ENCODE measurements at regions not wholly inside any gene's neighbourhood (a gene's known extent, or its start where the extent isn't known, plus 50 kb on each side); places are given as distances from the start of the nearest gene placed in this dataset.

GRCh38 chr3:43872901-43873300, 182.2 kb downstream of the ABHD5 start:
- TF ChIP-seq CTCF (IDR thresholded peaks at IDR 0.05; ENCODE audit: extremely low read depth, insufficient read depth, missing control alignments) = no peak
- no peak for DNase-seq (ENCODE audit: low spot score)
- in situ Hi-C loops (cut with MboI; ENCODE audit: low pct_unique_long_range_greater_than_20kb, low sequenced_read_pairs, unreplicated experiment) = no loop called here

- DNase-seq (ENCODE audit: low spot score) = no peak
- no peak for TF ChIP-seq CTCF (IDR thresholded peaks at IDR 0.05; ENCODE audit: extremely low read depth, insufficient read depth, missing control alignments)
- in situ Hi-C loops (cut with MboI; ENCODE audit: low pct_unique_long_range_greater_than_20kb, low sequenced_read_pairs, unreplicated experiment) = no loop called here
These were observed 183.0 kb downstream of the ABHD5 start for GRCh38 chr3:43873723-43874122.

- DNase-seq (ENCODE audit: low spot score) = no peak
- TF ChIP-seq CTCF (IDR thresholded peaks at IDR 0.05; ENCODE audit: extremely low read depth, insufficient read depth, missing control alignments) = no peak
- in situ Hi-C loops (cut with MboI; ENCODE audit: low pct_unique_long_range_greater_than_20kb, low sequenced_read_pairs, unreplicated experiment) = no loop called here
These were observed 183.6 kb downstream of the ABHD5 start for GRCh38 chr3:43874290-43874689.

- no peak for TF ChIP-seq CTCF (IDR thresholded peaks at IDR 0.05; ENCODE audit: extremely low read depth, insufficient read depth, missing control alignments)
- DNase-seq (ENCODE audit: low spot score) = no peak
- in situ Hi-C loops (cut with MboI; ENCODE audit: low pct_unique_long_range_greater_than_20kb, low sequenced_read_pairs, unreplicated experiment) = no loop called here
These were observed 184.0 kb downstream of the ABHD5 start for GRCh38 chr3:43874731-43875130.

GRCh38 chr3:43876648-43877047, 185.9 kb downstream of the ABHD5 start:
- in situ Hi-C loops (cut with MboI; ENCODE audit: low pct_unique_long_range_greater_than_20kb, low sequenced_read_pairs, unreplicated experiment) = no loop called here
- no peak for TF ChIP-seq CTCF (IDR thresholded peaks at IDR 0.05; ENCODE audit: extremely low read depth, insufficient read depth, missing control alignments)
- DNase-seq (ENCODE audit: low spot score) = no peak

- peak; percentile 64 for TF ChIP-seq CTCF (IDR thresholded peaks at IDR 0.05; ENCODE audit: extremely low read depth, insufficient read depth, missing control alignments)
- in situ Hi-C loops (cut with MboI; ENCODE audit: low pct_unique_long_range_greater_than_20kb, low sequenced_read_pairs, unreplicated experiment) = no loop called here
- peak; percentile 63 for DNase-seq (ENCODE audit: low spot score)
These were observed 188.4 kb downstream of the ABHD5 start for GRCh38 chr3:43879166-43879565.
